ENCODE measurements at regions not wholly inside any gene's neighbourhood (a gene's known extent, or its start where the extent isn't known, plus 50 kb on each side); places are given as distances from the start of the nearest gene placed in this dataset.

GRCh38 chr22:49046000-49046545 is 781.6 kb downstream of the BRD1 start:
- TF ChIP-seq CTCF (IDR thresholded peaks at IDR 0.05; ENCODE audit: low read depth, low read length, poor library complexity, severe bottlenecking) (no peak), EZH2phosphoT487 (IDR thresholded peaks at IDR 0.05; ENCODE audit: borderline replicate concordance, low read length) (no peak)
